Right lobe of liver (tissue), 6 donors: ENCODE measurements at regions not wholly inside any gene's neighbourhood (a gene's known extent, or its start where the extent isn't known, plus 50 kb on each side); places are given as distances from the start of the nearest gene placed in this dataset.

Experiments
- ATAC-seq, 4 donors: fragments of 200-7000 bp; cut with Tn5 transposase; one replicate each; pipeline ENCODE4 v1.9.1; 2020; ENCODE audit warnings: mild to moderate bottlenecking in 4 of 4, moderate library complexity in 4 of 4
- DNase-seq, 3 donors: peaks; one replicate each; pipeline ENCODE4 v3.0.0-alpha.2; 2020
- H3K27ac ChIP-seq, 3 donors: fragments of 200-600 bp; one replicate each; pipeline ENCODE4 v1.8.0; 2022
- H3K27me3 ChIP-seq, 2 donors: fragments of 200-600 bp; one replicate each; pipeline ENCODE4 v1.8.0; 2022
- H3K36me3 ChIP-seq, 4 donors: fragments of 200-600 bp; sonication (generic) in 1 of 4; one replicate each; pipeline versions ENCODE4 v1.5.1 to v1.8.0; 2017 to 2022; ENCODE audit warnings: control low read depth in 1 of 4
- H3K4me1 ChIP-seq, 4 donors: fragments of 200-600 bp; sonication (generic) in 1 of 4; one replicate each; pipeline versions ENCODE4 v1.5.1 to v1.8.0; 2017 to 2022; ENCODE audit warnings: control low read depth in 1 of 4
- H3K4me3 ChIP-seq, 3 donors: fragments of 200-600 bp; one replicate each; pipeline ENCODE4 v1.8.0; 2022
- H3K9me3 ChIP-seq, 4 donors: fragments of 200-600 bp; sonication (generic) in 1 of 4; one replicate each; pipeline versions ENCODE4 v1.5.1 to v1.8.0; 2017 to 2022; ENCODE audit warnings: control low read depth in 1 of 4
- CTCF ChIP-seq, 4 donors: fragments of 200-600 bp in 3 of 4; fragments of 450-650 bp in 1 of 4; IDR thresholded peaks; one replicate each; pipeline versions ENCODE4 v1.5.1 to v1.8.0; 2016 to 2022; ENCODE audit warnings: antibody characterized with exemption in 4 of 4, mild to moderate bottlenecking in 2 of 4
- POLR2A ChIP-seq: fragments of 450-650 bp; IDR thresholded peaks from one replicate; pipeline ENCODE4 v1.6.1; 2017; ENCODE audit warnings: antibody characterized with exemption, mild to moderate bottlenecking
- WGBS: methylation state at CpG from one replicate; pipeline ENCODE4 v1.1.6; 2018; ENCODE audit warnings: low coverage, low lambda C conversion rate; ENCODE audit not compliant: insufficient coverage; ENCODE audit errors: missing lambda C conversion rate; 5-methylcytosine and 5-hydroxymethylcytosine counted together
- intact Hi-C, 2 donors: fragments of 100-400 bp; cut with DNase I; formaldehyde crosslinking; loops; one replicate each; pipeline versions ENCODE4 v1.11.2 to v1.14.1; 2022
- donor health status: DM: no; HTN: yes; CAD: no.
- donor health status: DM: no; HTN: no; CAD: no.
- donor health status: DM: no; HTN: no; CAD: no.
- donor health status: DM: no; HTN: yes; CAD: no.
- donor health status: DM: no; HTN: yes; CAD: no.

- TF ChIP-seq POLR2A (no peak), CTCF (IDR thresholded peaks at IDR 0.05) (no peak)
- H3K36me3 ChIP-seq = no peaks in the 10 kb centered on the region
- intact Hi-C loops = no loop called here
Observed at GRCh38 chr5:33267801-33268200, 173.0 kb upstream of the TARS1 start.

GRCh38 chr5:33268374-33268773 lies 172.4 kb upstream of the TARS1 start:
- DNase-seq = no peak
- H3K27ac ChIP-seq = no peak overlapping the region
- H3K36me3 ChIP-seq = no peaks in the 10 kb centered on the region
- WGBS = 52% methylated on average over 2 of the region's 4 CpGs
- no peak for ATAC-seq
- TF ChIP-seq POLR2A = no peak
- TF ChIP-seq CTCF (IDR thresholded peaks at IDR 0.05) = no peak
- H3K9me3 ChIP-seq = peaks cover 0 to 4% (median 0%) of the 10 kb centered on the region in 4 donors
- no peaks in the 10 kb centered on the region for H3K4me1 ChIP-seq
- intact Hi-C loops = no loop called here
- no peaks in the 10 kb centered on the region for H3K27me3 ChIP-seq
- H3K4me3 ChIP-seq = no peak overlapping the region

More at GRCh38 chr5:33267801-33268200, 173.0 kb upstream of the TARS1 start:
- no peak for ATAC-seq
- DNase-seq = no peak
- no peaks in the 10 kb centered on the region for H3K27me3 ChIP-seq
- peaks cover 0 to 4% (median 0%) of the 10 kb centered on the region in 4 donors for H3K9me3 ChIP-seq
- WGBS = 56% methylated on average over 1 of the region's 1 CpG
- H3K27ac ChIP-seq = no peak overlapping the region
- no peaks in the 10 kb centered on the region for H3K4me1 ChIP-seq
- no peak overlapping the region for H3K4me3 ChIP-seq

- TF ChIP-seq CTCF (IDR thresholded peaks at IDR 0.05) (no peak), POLR2A (no peak)
- WGBS = 0% methylated on average over 1 of the region's 1 CpG
- Histone ChIP-seq H3K4me1 (no peaks in the 10 kb centered on the region), H3K9me3 (no peaks in the 10 kb centered on the region), H3K27me3 (no peaks in the 10 kb centered on the region), H3K27ac (no peak overlapping the region), H3K4me3 (no peak overlapping the region), H3K36me3 (no peaks in the 10 kb centered on the region)
- DNase-seq = no peak
- no peak for ATAC-seq
- intact Hi-C loops = no loop called here
Observed at GRCh38 chr5:33270671-33271070, 170.1 kb upstream of the TARS1 start.

- Histone ChIP-seq H3K4me3 (no peak overlapping the region), H3K4me1 (no peaks in the 10 kb centered on the region), H3K27ac (no peak overlapping the region), H3K36me3 (no peaks in the 10 kb centered on the region), H3K9me3 (no peaks in the 10 kb centered on the region), H3K27me3 (no peaks in the 10 kb centered on the region)
- TF ChIP-seq CTCF (IDR thresholded peaks at IDR 0.05) = no peak
- TF ChIP-seq POLR2A = no peak
- 50% methylated on average over 1 of the region's 1 CpG for WGBS
- DNase-seq (no peak), ATAC-seq (no peak)
- intact Hi-C loops = no loop called here
Observed at GRCh38 chr5:33271606-33272005, 169.2 kb upstream of the TARS1 start.

GRCh38 chr5:33272288-33272687 lies 168.5 kb upstream of the TARS1 start:
- Histone ChIP-seq H3K27ac (no peak overlapping the region), H3K4me1 (no peaks in the 10 kb centered on the region), H3K36me3 (no peaks in the 10 kb centered on the region), H3K9me3 (no peaks in the 10 kb centered on the region), H3K4me3 (no peak overlapping the region), H3K27me3 (no peaks in the 10 kb centered on the region)
- 39% methylated on average over 2 of the region's 3 CpGs for WGBS
- ATAC-seq = no peak
- TF ChIP-seq CTCF (IDR thresholded peaks at IDR 0.05) = no peak
- no peak for TF ChIP-seq POLR2A
- DNase-seq = no peak
- intact Hi-C loops = no loop called here
